Right atrium auricular region (tissue), 2 donors: ENCODE measurements at regions not wholly inside any gene's neighbourhood (a gene's known extent, or its start where the extent isn't known, plus 50 kb on each side); places are given as distances from the start of the nearest gene placed in this dataset.

Experiments
- DNase-seq: peaks from one replicate; pipeline ENCODE4 v3.0.0-alpha.2; 2019; ENCODE audit warnings: low spot score
- H3K27ac ChIP-seq, 2 donors: fragments of 200-600 bp; sonication (generic); 1 replicate in 1 of 2; 2 replicates in 1 of 2; pipeline ENCODE4 v1.5.1; 2016 to 2019
- H3K27me3 ChIP-seq, 2 donors: fragments of 200-600 bp; sonication (generic); one replicate each; pipeline versions ENCODE4 v1.5.1 to v1.6.0; 2017 to 2019
- H3K36me3 ChIP-seq: fragments of 200-600 bp; sonication (generic); one replicate; pipeline ENCODE4 v1.5.1; 2016
- H3K4me1 ChIP-seq, 2 donors: fragments of 200-600 bp; sonication (generic); one replicate each; pipeline versions ENCODE4 v1.5.1 to v1.6.0; 2017 to 2019
- H3K4me3 ChIP-seq, 2 donors: fragments of 200-600 bp; sonication (generic); 1 replicate in 1 of 2; 2 replicates in 1 of 2; pipeline ENCODE4 v1.5.1; 2017 to 2019; ENCODE audit warnings: mild to moderate bottlenecking in 1 of 2, moderate library complexity in 1 of 2
- H3K9me3 ChIP-seq, 2 donors: fragments of 200-600 bp; sonication (generic); one replicate each; pipeline ENCODE4 v1.5.1; 2019
- CTCF ChIP-seq, 2 donors: fragments of 200-600 bp; sonication (generic); IDR thresholded peaks; one replicate each; pipeline ENCODE4 v1.5.1; 2019; ENCODE audit warnings: antibody characterized with exemption in 2 of 2

- no peak for TF ChIP-seq CTCF (IDR thresholded peaks at IDR 0.05)
- no peak overlapping the region for H3K4me3 ChIP-seq
- no peaks in the 10 kb centered on the region for H3K27me3 ChIP-seq
- H3K4me1 ChIP-seq = no peaks in the 10 kb centered on the region
- H3K9me3 ChIP-seq = no peaks in the 10 kb centered on the region
- no peak overlapping the region for H3K27ac ChIP-seq
- no peak for DNase-seq
- H3K36me3 ChIP-seq = no peaks in the 10 kb centered on the region
These were observed 529.2 kb downstream of the EPHA4 start for GRCh38 chr2:221042926-221043325.

GRCh38 chr2:221044781-221045180, 527.3 kb downstream of the EPHA4 start:
- Histone ChIP-seq H3K27me3 (no peaks in the 10 kb centered on the region), H3K9me3 (no peaks in the 10 kb centered on the region), H3K4me3 (no peak overlapping the region), H3K36me3 (no peaks in the 10 kb centered on the region), H3K4me1 (no peaks in the 10 kb centered on the region), H3K27ac (no peak overlapping the region)
- no peak for TF ChIP-seq CTCF (IDR thresholded peaks at IDR 0.05)
- no peak for DNase-seq

- Histone ChIP-seq H3K9me3 (no peaks in the 10 kb centered on the region), H3K4me3 (no peak overlapping the region), H3K27me3 (no peaks in the 10 kb centered on the region), H3K4me1 (no peaks in the 10 kb centered on the region), H3K36me3 (no peaks in the 10 kb centered on the region), H3K27ac (no peak overlapping the region)
- TF ChIP-seq CTCF (IDR thresholded peaks at IDR 0.05) = no peak
- DNase-seq = no peak
These were observed 521.9 kb downstream of the EPHA4 start for GRCh38 chr2:221050020-221050795.

GRCh38 chr2:221051162-221051561, 520.9 kb downstream of the EPHA4 start:
- no peak for DNase-seq
- no peak overlapping the region for H3K4me3 ChIP-seq
- no peaks in the 10 kb centered on the region for H3K27me3 ChIP-seq
- TF ChIP-seq CTCF (IDR thresholded peaks at IDR 0.05) = no peak
- H3K9me3 ChIP-seq = no peaks in the 10 kb centered on the region
- no peaks in the 10 kb centered on the region for H3K36me3 ChIP-seq
- no peaks in the 10 kb centered on the region for H3K4me1 ChIP-seq
- no peak overlapping the region for H3K27ac ChIP-seq

GRCh38 chr2:221060376-221060775, 511.7 kb downstream of the EPHA4 start:
- peaks cover 0 to 10% of the 10 kb centered on the region in 2 donors for H3K9me3 ChIP-seq
- peaks cover 0 to 7% of the 10 kb centered on the region in 2 donors for H3K4me1 ChIP-seq
- H3K4me3 ChIP-seq = no peak overlapping the region
- no peak for DNase-seq
- no peaks in the 10 kb centered on the region for H3K27me3 ChIP-seq
- H3K36me3 ChIP-seq = no peaks in the 10 kb centered on the region
- no peak overlapping the region for H3K27ac ChIP-seq
- TF ChIP-seq CTCF (IDR thresholded peaks at IDR 0.05) = no peak

- Histone ChIP-seq H3K9me3 (peaks cover 0 to 4% of the 10 kb centered on the region in 2 donors), H3K4me1 (peaks cover 0 to 8% of the 10 kb centered on the region in 2 donors), H3K27me3 (no peaks in the 10 kb centered on the region), H3K36me3 (no peaks in the 10 kb centered on the region), H3K4me3 (no peak overlapping the region), H3K27ac (no peak overlapping the region)
- TF ChIP-seq CTCF (IDR thresholded peaks at IDR 0.05) = no peak
- DNase-seq = no peak
These were observed 508.5 kb downstream of the EPHA4 start for GRCh38 chr2:221063568-221063967.
